ENCODE measurements at regions not wholly inside any gene's neighbourhood (a gene's known extent, or its start where the extent isn't known, plus 50 kb on each side); places are given as distances from the start of the nearest gene placed in this dataset.

DNA sequence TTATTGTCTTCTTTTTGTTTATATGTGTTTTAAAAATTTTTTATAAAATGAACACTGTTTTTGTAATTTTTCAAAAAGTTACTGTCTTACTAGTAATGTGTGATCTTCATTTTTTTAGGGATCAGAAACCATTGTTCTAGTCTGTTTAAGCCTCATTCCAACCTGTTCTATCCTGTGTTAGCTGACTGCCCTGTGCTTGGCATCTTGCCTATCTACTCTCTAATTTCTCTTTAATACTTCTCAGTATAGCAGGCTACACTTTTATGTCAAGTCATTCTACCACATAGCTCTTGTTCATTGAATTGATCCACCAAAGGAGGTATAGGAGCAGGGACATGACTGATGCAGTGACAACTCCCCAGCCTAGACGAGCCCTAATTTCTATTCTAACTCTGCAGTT, 70.2 kb upstream of the PLS3 start:
- TF ChIP-seq FOXM1 (IDR thresholded peaks at IDR 0.05; ENCODE audit: borderline replicate concordance): no peak
- no peak for TF ChIP-seq BHLHE40 (IDR thresholded peaks at IDR 0.05; ENCODE audit: borderline replicate concordance)
- TF ChIP-seq ELF4 (IDR thresholded peaks at IDR 0.05): no peak
- no peak for TF ChIP-seq TARDBP (IDR thresholded peaks at IDR 0.05)
- no peak for TF ChIP-seq FOXK2 (IDR thresholded peaks at IDR 0.05)
